ENCODE measurements at regions not wholly inside any gene's neighbourhood (a gene's known extent, or its start where the extent isn't known, plus 50 kb on each side); places are given as distances from the start of the nearest gene placed in this dataset.

GRCh38 chr2:201558232-201558631 lies 85.1 kb downstream of the TMEM237 start:
- no peak for TF ChIP-seq CTCF (IDR thresholded peaks at IDR 0.05)
- no peak for TF ChIP-seq POLR2A (IDR thresholded peaks at IDR 0.05)

Measured in right lobe of liver (tissue), 4 donors.